ENCODE measurements at regions not wholly inside any gene's neighbourhood (a gene's known extent, or its start where the extent isn't known, plus 50 kb on each side); places are given as distances from the start of the nearest gene placed in this dataset.
"Not testable (repeated sequence)": the region's sequence is repeated elsewhere in the genome, so short reads cannot be mapped to it uniquely, and the experiment has no call there.

- not testable (repeated sequence) for DNase-seq
Observed at GRCh38 chr6:82517896-82518295, 154.3 kb downstream of the TPBG start.

DNA sequence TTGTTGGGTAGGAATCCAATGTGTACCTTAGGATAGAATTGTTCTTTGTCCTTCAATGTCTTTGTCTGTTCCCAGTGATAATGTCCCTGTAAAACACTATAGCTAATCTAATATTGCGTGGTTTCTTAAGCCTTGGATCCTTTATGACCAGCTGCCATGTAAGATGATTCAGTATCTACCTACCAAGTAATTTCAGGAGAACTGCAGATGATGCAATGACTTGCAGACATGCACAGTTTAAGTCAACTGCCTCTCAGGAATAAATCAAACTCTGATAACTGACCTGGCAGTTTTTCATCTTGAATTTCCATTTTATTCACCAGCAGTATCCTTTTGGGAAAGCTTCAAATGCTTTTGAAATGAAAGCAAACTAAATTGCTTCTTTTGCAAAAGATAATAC is 157.8 kb downstream of the TPBG start:
- DNase-seq = no peak

DNA sequence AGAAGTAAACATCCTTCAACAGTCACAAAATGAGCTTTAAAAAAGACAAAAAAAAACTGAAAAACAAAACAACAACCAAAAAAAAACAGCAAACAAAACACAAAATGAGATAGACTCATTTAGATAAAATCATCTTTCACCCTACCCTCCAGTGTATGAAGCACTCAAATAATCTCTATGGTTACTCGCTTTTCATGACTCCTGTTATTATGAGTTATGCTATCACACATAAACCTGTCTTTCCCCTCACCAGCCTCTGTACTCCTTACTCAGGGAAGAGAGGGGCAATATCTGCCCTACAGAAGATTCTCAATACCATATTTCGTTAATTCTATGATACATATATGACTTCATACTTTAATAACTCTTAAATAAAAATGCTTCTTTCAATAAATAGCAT is 158.2 kb downstream of the TPBG start:
- DNase-seq = no peak

DNA sequence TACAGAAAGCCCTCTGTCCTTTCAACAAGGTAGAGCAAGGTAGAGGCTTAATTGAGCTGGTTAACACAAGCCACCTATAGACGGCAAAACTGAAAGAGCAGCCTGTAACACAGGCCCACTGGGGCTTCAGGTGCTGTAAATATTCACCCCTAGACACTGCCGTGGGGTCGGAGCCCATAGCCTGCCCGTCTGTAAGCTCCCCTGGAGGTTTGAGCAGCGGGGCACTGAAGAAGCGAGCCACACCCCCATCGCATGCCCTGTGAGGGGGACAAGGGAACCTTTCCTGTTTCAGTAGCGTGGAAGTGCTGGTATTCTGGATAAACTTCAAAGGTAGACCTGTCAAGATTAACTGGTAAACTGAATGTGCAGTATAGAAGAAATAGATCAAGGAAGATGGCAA is 160.4 kb downstream of the TPBG start:
- DNase-seq = no peak

- no peak for DNase-seq
Observed at GRCh38 chr6:82525775-82526495, 162.3 kb downstream of the TPBG start.

DNA sequence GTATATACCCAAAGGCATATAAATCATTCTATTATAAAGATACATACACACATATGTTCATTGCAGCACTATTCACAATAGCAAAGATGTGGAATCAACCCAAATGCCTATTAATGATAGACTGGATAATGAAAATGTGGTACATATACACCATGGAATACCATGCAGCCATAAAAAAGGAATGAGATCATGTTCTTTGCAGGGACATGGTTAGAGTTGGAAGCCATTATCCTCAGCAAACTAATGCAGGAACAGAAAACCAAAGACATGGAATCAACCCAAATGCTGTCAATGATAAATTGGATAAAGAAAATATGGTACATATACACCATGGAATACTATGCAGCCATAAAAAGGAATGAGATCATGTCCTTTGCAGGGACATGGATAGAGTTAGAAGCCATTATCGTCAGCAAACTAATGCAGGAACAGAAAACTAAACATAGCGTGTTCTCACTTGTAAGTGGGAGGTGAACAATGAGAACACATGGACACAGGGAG is 166.4 kb downstream of the TPBG start:
- DNase-seq = not testable (repeated sequence)

- DNase-seq = no peak
Observed at GRCh38 chr6:82534876-82535275, 171.3 kb downstream of the TPBG start.

- not testable (repeated sequence) for DNase-seq
Observed at GRCh38 chr6:82549480-82549879, 185.9 kb downstream of the TPBG start.

GRCh38 chr6:82551311-82551710 is 187.7 kb downstream of the TPBG start:
- DNase-seq = not testable (repeated sequence)

DNA sequence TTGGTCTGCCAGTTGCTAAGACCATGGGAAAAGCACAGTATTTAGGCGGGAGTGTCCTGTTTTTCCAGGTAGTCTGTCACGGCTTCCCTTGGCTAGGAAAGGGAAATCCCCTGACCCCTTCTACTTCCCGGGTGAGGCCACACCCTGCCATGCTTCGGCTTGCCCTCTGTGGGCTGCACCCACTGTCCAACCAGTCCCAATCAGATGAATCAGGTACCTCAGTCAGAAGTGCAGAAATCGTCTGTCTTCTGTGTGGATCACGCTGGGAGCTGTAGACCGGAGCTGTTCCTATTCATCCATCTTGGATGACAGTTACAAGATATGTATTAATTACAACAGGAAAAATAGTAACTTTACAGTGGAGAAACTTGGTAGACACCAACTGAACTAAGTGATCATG is 188.2 kb downstream of the TPBG start:
- no peak for DNase-seq

GRCh38 chr6:82553863-82554531 is 190.4 kb downstream of the TPBG start:
- DNase-seq = no peak

- DNase-seq = no peak
Observed at GRCh38 chr6:82554666-82555065, 191.0 kb downstream of the TPBG start.

DNA sequence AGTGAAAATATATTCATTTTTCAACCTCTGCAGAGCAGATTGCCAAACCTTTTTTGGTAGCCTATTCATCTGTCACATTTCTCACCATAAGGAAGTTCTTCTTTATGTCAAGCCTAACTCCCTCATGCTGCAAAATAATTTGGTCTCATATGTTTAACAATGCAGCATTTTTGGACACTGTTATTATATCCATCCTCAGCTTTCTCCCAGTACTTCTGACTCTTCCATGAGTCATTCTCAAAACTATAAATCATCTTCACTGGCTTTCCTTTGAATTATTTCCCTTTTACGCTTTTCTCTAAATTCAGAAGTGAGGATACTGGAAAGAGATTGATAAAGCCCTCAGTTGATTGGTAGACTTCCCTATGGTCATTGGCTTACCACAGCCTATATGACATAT is 192.2 kb downstream of the TPBG start:
- DNase-seq = no peak

- DNase-seq = not testable (repeated sequence)
Observed at GRCh38 chr6:82558531-82558930, 194.9 kb downstream of the TPBG start.

GRCh38 chr6:82567621-82568020 is 204.0 kb downstream of the TPBG start:
- DNase-seq = no peak

DNA sequence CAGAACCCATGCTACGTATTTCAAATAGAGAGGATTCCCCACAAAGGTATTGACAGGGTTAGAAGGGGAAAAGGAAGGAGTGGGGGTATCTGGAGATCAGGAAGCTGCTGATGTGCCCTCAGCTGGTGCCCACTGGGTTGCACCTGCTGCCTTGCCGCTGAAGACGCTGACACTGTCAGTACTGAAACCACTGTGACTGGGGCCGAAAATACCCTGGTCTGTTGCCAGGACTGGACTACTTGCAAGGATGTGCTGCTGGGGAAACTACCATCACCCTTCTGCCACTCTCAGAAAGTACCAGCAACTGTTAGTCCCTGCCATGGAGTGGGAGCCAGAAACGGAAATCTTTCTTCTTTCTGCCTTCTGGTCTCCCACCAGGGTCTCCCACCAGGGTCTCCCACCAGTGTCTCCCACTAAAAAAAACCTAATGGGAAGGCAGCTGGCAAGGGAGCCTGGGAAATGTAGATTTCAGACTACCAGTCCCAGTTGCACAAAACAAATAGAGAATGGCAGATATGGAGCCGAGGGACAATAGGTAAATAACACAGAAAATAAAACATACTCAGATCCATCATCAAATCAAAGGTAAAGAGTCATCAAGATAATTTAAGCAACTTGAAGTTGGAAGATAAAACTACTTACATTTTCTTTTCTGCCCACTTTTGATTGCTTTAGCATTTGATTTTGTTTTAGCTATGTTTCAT is 204.8 kb downstream of the TPBG start:
- DNase-seq = peak; percentile 89

GRCh38 chr6:82569022-82569421 is 205.4 kb downstream of the TPBG start:
- DNase-seq = no peak

- DNase-seq = no peak
Observed at GRCh38 chr6:82570083-82570482, 206.5 kb downstream of the TPBG start.

- DNase-seq = no peak
Observed at GRCh38 chr6:82571455-82571854, 207.8 kb downstream of the TPBG start.

DNA sequence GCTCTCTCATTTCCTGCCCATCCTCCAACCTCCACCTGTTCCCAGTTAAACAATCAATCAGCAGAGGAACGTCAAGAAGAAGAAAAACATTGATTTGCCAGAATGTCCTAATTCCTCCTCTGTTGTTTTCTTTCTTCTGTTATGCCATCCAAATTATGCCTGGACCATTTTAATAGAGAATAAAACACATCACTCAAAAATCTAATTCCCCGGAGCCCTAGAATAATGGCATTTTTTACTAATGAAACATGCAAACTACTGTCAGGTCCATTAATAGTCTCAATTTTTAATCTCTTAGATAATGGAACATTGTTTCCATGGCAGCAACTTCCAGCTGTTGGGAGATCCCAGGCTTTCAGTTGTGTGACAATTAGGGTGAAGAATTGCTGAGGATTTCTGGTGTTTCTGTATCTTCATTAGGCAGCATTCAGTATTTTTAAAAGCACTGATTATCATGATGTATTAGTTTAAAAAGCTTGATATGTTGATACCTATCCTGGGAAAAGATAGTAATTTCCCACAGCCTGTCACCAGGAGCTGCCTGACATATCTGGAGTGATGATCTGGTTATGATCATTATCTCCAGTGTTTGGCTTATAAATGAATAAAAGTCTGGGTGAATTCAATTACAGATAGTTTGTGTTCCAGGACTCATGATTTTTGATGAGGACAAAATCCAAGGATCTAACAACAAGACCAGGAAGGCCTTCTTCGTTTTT is 209.8 kb downstream of the TPBG start:
- no peak for DNase-seq

GRCh38 chr6:82576284-82576683 is 212.7 kb downstream of the TPBG start:
- DNase-seq = no peak

DNA sequence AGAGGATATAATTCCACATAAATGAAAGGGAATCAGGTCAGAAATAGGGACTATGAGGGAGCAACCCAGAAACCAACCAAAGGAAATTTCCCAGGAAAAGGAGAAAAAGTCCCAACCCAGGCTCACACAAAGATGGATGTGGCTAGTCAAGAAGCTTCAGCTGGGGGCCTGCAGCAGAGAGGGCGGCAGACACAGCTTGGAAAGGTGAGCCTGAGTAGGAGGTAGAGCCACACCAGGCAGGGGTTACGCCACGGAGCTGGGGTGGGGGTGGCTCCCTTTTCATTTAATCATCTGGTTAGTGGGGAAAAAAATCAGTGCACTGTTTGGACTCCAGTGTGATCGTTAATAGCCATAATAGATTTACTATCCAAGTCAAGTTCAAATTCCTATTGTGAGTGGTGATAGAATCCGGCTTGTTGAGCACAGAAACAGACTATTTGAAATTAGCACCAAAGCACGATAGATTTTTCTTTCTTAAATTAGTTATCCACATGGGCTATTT is 220.6 kb downstream of the TPBG start:
- DNase-seq = no peak

DNA sequence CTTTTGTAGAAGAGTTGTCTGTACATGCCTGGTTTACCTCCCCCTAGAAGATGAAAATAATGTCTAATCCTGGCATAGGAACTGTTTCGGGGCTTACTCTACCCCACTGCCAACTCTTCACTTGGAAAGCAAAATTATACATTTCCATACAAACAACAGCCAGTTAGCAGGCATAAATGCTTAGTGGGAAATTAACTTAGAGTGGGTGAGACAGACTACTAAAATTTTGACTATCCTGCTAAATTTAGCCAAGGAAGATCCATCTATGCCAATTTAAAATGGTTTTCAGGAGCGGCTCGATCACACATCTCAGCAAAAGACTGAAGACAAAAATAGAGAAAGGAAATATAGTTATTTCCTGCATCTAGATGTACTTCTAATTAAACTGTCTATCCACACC is 221.2 kb downstream of the TPBG start:
- no peak for DNase-seq
